GM19438 (cell line): ENCODE measurements at regions not wholly inside any gene's neighbourhood (a gene's known extent, or its start where the extent isn't known, plus 50 kb on each side); places are given as distances from the start of the nearest gene placed in this dataset.
"Not testable (repeated sequence)": the region's sequence is repeated elsewhere in the genome, so short reads cannot be mapped to it uniquely, and the experiment has no call there.

Source experiments
- ATAC-seq: cut with Tn5 transposase; IDR thresholded peaks from one replicate; pipeline ENCODE4 v1.9.1; 2021; ENCODE audit warnings: low read depth; ENCODE audit not compliant: unreplicated experiment

- ATAC-seq = no peak
Measured at GRCh38 chr4:117014236-117014635, 71.1 kb downstream of the TRAM1L1 start.

- ATAC-seq = no peak
Measured at GRCh38 chr4:117010671-117011070, 74.7 kb downstream of the TRAM1L1 start.

GRCh38 chr4:117001077-117001476 is 84.3 kb downstream of the TRAM1L1 start:
- no peak for ATAC-seq

- no peak for ATAC-seq
Measured at GRCh38 chr4:116982656-116983055, 102.7 kb downstream of the TRAM1L1 start.

- not testable (repeated sequence) for ATAC-seq
Measured at GRCh38 chr4:116980436-116980835, 104.9 kb downstream of the TRAM1L1 start.

- ATAC-seq = no peak
Measured at GRCh38 chr4:116959045-116959444, 126.3 kb downstream of the TRAM1L1 start.

DNA sequence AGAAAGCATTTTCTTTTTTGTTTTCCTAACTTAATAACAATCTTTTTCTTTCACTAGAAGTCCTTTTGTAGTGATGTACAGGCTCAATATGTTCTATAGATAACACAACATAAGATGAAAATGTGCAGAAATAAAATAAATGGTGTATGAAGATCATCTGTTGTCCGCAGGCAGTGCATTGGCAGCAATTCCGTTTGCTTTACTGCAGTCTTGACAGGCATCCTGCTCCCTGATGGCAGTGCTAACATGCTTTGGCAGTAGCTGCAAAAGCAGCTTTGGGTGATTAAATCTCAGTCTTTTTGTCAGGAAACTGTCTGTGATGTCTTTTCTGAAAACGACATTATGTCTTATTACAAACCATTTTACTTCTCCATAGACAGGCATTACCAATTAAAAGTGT is 131.4 kb downstream of the TRAM1L1 start:
- ATAC-seq = no peak

DNA sequence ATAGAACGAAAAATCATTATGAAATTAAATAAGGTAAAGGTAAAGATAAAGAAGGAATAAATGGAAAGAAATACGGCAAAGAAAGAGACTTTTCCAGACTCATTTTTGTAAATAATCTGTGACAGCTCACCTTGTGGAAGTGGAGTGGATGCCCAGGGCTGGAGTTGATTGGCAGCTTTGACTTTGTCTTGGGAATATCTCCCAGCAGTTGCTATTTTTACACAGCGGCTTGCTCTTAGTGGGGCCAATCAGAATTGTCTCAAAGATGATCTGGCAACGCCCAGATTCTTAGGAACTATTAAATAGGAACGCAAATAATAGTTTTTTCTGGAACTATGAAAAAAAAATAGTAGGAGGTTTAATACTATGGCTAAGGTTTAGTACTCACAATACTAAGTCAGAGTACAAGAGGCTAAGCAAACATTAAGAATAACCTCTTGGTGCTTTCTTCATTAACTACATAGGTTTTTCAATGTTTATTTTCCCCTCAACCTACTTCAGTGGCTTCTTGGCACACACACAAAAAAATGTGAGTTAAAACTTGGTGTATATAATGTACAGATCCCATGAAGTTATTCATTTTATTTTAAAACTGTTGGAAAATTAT is 132.7 kb downstream of the TRAM1L1 start:
- ATAC-seq = no peak

DNA sequence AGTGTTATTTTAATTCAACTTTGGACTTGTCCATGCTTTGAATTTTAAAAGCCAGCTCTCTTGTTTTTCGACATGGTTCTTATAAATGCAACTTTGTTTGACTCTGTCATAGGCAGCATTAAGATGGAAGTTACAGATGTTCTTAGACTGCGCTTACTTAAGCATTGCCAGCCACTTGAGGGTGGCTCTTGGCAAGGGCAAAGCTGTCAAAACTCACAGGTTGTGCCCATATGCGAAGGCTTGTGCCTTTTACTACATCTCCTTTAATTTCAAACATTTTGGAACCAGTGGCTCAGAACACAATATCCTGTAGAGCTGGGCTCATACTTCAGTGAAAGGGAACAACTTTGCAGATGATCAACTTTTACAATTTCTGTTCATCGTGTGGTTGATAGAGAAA is 135.5 kb downstream of the TRAM1L1 start:
- ATAC-seq = no peak

GRCh38 chr4:116942315-116942714 is 143.1 kb downstream of the TRAM1L1 start:
- ATAC-seq = no peak

GRCh38 chr4:116930329-116930728 is 155.0 kb downstream of the TRAM1L1 start:
- no peak for ATAC-seq

GRCh38 chr4:116926631-116927295 is 158.6 kb downstream of the TRAM1L1 start:
- ATAC-seq = no peak

DNA sequence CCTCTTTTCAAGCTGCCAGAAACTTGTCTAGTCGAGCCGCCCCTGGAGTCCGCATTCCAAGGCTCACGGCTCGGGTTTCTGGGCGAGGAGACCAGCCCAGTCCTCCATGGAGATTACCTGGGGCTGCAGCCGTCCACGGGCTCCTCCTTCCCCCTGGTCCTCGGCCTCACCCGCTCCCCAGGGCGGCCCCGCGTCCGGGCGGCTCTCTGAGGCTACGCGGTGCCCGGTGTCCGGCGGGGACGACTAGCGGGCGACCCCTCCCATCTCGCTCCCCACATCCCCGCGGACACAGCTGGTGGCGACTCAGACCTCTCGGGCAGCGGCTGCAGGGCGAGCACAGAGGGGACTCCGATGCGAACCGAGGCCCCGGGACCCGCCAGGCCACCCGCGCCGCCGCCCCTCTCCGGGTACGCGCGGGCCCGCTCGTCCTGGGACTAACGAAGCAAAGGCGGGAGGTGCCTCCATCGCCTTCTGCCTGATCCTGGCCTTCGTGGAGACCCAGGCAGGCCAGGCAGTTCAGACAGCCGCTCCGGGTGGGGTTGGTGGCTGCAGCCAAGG is 159.4 kb downstream of the TRAM1L1 start:
- no peak for ATAC-seq

DNA sequence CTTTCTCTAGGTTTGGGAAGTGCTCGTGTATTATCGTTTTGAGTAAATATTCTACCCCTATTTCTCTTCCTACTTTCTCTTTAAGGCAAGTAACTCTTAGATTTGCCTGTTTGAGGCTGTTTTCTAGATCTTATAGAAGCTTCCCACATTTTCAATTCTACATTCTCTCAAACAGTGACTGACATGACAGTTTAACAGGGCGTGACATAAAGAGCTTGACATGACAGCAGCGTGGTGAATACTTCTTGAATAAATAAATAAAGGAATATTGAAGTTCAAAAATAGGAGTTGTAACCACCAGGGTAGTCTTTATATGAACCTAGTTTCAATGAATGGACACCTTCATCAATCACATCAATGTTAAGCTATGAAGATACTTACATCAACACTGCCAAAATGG is 162.0 kb downstream of the TRAM1L1 start:
- ATAC-seq = no peak

DNA sequence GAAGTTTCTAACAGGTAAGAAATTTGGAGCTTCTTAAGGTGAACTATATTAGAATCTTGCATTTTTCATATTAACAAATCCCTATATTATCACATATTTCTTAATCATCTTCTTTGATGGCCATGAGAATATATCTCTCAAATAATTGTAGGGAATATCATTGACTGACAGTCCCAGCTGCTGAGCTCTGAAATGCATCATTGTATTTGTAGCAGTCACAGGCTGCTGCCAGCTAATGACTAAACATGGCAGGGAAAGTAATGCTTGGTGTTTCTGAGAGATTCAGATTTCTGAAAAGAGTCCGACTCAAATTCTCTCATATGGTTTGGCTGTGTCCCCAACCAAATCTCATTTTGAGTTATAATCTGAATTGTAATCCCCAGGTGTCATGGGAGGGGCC is 171.9 kb downstream of the TRAM1L1 start:
- ATAC-seq = no peak

GRCh38 chr4:116906758-116907157 is 178.6 kb downstream of the TRAM1L1 start:
- no peak for ATAC-seq

GRCh38 chr4:116899561-116899960 is 185.8 kb downstream of the TRAM1L1 start:
- no peak for ATAC-seq

DNA sequence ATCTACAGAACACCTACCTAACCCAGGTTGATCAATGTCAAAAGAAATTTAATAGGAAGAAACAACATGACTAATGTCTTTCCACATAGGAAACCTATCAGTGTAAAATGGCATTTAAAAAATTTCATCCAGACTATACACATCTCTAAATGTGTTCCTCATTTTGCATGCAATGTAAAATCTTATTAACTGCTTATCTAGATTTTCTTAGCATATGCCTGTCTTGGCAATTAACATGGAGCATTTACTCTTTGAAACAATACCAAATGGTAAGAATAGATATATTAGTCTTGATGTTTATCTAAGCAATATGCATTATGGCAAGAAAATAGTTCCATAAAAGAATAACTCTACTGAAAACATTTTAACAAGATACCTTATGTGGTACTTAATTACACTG is 199.8 kb downstream of the TRAM1L1 start:
- no peak for ATAC-seq

DNA sequence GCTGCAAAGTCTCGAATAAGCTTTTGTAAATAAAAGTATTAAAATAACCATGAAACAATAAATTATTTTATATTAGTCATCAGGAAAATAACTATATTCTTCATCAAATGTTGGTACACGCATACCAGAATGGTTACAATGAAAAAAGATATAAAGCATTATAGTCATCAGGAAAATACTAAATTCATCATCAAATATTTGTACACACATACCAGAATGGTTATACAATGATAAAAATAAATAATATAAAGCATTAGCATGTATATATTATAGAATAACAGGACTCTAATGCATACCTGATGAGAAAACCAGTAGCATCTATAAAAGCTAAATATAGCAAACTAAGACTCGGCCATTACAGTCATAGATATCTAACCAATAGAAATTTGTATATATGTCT is 202.9 kb downstream of the TRAM1L1 start:
- no peak for ATAC-seq

DNA sequence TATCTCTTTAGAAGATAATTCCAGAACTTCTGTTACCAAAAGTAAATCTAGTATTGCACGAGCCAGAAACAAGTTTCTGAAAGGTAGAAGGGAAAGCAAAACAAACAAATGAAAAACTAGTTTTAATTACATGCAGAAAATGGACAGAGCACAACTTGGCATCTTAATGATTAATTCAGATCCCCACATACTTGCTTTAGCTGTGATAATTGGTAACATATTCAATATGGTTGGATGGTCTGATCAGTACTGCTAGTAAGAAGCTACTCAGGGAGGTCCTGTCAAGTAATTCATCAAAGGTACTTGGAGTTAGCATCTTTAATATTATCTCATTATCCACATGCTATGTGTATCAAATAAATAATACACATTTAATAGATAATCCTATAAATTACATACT is 204.3 kb downstream of the TRAM1L1 start:
- peak; percentile 81 for ATAC-seq

- ATAC-seq = peak; percentile 30
Measured at GRCh38 chr4:116880625-116881024, 204.8 kb downstream of the TRAM1L1 start.

DNA sequence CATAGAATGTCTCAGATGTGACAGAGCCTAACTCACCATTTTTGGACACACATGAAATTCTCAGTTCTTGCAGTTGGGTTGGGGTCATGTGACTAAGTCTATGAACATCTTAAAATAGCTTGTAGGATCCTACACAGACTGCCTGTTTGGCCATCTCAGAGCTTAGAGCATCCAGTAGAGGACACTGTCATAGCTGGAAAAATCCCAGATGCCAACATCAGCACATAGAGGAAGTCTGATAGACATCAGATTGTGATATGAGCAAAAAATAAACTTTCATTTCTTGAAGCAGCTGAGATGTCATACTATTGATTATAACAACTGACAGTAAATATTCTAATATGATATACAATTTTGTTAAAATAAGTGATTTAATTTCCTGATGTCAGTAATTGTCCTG is 207.1 kb downstream of the TRAM1L1 start:
- ATAC-seq = no peak
